DND-41 (cell line): ENCODE measurements at regions not wholly inside any gene's neighbourhood (a gene's known extent, or its start where the extent isn't known, plus 50 kb on each side); places are given as distances from the start of the nearest gene placed in this dataset.

Experiments
- ATAC-seq: fragments of 200-7000 bp; cut with Tn5 transposase; 3 replicates; pipeline ENCODE4 v1.9.1; 2021; ENCODE audit warnings: low read depth; ENCODE audit not compliant: insufficient read depth
- DNase-seq: peaks from one replicate; pipeline ENCODE4 v3.0.0-alpha.2; 2020
- H2AFZ ChIP-seq: 2 replicates; pipeline ENCODE4 v1.6.0; 2012; ENCODE audit warnings: low read depth, low read length
- H3K27ac ChIP-seq: 2 replicates; pipeline ENCODE4 v1.5.1; 2012; ENCODE audit warnings: low read length, inconsistent platforms
- H3K27me3 ChIP-seq: fragments of 200-600 bp; sonication (generic); 2 replicates; pipeline ENCODE4 v1.6.0; 2012; ENCODE audit warnings: low read length, mild to moderate bottlenecking, inconsistent platforms; ENCODE audit not compliant: insufficient read depth, poor library complexity
- H3K36me3 ChIP-seq: 2 replicates; pipeline ENCODE4 v1.5.1; 2012; ENCODE audit warnings: low read length, inconsistent platforms; ENCODE audit not compliant: insufficient read depth
- H3K4me1 ChIP-seq: 2 replicates; pipeline ENCODE4 v1.5.1; 2012; ENCODE audit warnings: mild to moderate bottlenecking, low read length; ENCODE audit not compliant: insufficient read depth
- H3K4me2 ChIP-seq: 2 replicates; pipeline ENCODE4 v1.6.0; 2012; ENCODE audit warnings: mild to moderate bottlenecking, moderate library complexity, low read length, inconsistent platforms; ENCODE audit not compliant: insufficient read depth
- H3K4me3 ChIP-seq, 2 experiments: fragments of 200-600 bp in 1 of 2; shearing (Covaris generic) in 1 of 2; 2 replicates each; pipeline ENCODE4 v1.5.1; 2012 to 2016; ENCODE audit warnings: inconsistent platforms in 2 of 2, low read length in 2 of 2, mild to moderate bottlenecking in 2 of 2, low read depth in 1 of 2, moderate library complexity in 1 of 2
- H3K79me2 ChIP-seq: 2 replicates; pipeline ENCODE4 v1.6.0; 2012; ENCODE audit warnings: low read length, inconsistent platforms; ENCODE audit not compliant: insufficient read depth
- H3K9ac ChIP-seq: 2 replicates; pipeline ENCODE4 v1.6.0; 2012; ENCODE audit warnings: low read depth, mild to moderate bottlenecking, inconsistent platforms, low read length, moderate library complexity
- H3K9me3 ChIP-seq: 2 replicates; pipeline ENCODE4 v1.5.1; 2012; ENCODE audit warnings: low read length, moderate library complexity, mild to moderate bottlenecking, inconsistent platforms; ENCODE audit not compliant: insufficient read depth, severe bottlenecking
- H4K20me1 ChIP-seq: 2 replicates; pipeline ENCODE4 v1.6.0; 2012; ENCODE audit warnings: low read length; ENCODE audit not compliant: insufficient read depth
- EZH2 ChIP-seq: IDR thresholded peaks from 3 replicates; pipeline ENCODE4 v1.6.1; 2012; ENCODE audit warnings: borderline replicate concordance, low read depth, mild to moderate bottlenecking, moderate library complexity, low read length, inconsistent platforms; ENCODE audit not compliant: severe bottlenecking
- TF ChIP-seq, protein P1 (sequence below): IDR thresholded peaks from 2 replicates; pipeline ENCODE4 v1.5.1; 2012; ENCODE audit warnings: borderline replicate concordance, low read length, moderate library complexity, mild to moderate bottlenecking; ENCODE audit not compliant: poor library complexity, severe bottlenecking; ENCODE audit errors: extremely low read depth

DNA sequence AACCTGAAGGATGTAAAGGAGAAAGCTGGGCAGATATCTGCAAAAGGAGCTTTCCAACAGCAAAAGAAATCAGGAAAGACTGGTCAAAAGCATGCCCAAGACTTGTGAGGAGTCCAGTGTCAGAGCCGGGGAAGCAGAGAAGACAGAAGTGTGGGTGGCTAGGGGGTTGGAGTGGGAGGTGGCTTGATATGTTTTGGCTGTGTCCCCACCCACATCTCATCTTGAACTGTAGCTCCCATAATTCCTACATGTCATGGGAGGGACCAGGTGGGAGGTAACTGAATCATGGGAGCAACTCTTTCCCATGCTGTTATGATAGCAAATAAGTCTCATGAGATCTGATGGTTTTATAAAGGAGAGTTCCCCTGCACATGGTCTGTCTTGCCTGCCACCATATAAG, 84.9 kb downstream of the INHBA start:
- no peak for ATAC-seq
- no peak overlapping the region for H3K4me2 ChIP-seq
- no peak overlapping the region for H3K27ac ChIP-seq

GRCh38 chr7:41612798-41613197, 90.1 kb downstream of the INHBA start:
- ATAC-seq: no peak
- no peaks in the 10 kb centered on the region for H3K27me3 ChIP-seq

More for the DNA sequence above, 84.9 kb downstream of the INHBA start:
- TF ChIP-seq, protein P1, sequence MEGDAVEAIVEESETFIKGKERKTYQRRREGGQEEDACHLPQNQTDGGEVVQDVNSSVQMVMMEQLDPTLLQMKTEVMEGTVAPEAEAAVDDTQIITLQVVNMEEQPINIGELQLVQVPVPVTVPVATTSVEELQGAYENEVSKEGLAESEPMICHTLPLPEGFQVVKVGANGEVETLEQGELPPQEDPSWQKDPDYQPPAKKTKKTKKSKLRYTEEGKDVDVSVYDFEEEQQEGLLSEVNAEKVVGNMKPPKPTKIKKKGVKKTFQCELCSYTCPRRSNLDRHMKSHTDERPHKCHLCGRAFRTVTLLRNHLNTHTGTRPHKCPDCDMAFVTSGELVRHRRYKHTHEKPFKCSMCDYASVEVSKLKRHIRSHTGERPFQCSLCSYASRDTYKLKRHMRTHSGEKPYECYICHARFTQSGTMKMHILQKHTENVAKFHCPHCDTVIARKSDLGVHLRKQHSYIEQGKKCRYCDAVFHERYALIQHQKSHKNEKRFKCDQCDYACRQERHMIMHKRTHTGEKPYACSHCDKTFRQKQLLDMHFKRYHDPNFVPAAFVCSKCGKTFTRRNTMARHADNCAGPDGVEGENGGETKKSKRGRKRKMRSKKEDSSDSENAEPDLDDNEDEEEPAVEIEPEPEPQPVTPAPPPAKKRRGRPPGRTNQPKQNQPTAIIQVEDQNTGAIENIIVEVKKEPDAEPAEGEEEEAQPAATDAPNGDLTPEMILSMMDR: no peak
- TF ChIP-seq EZH2: no peak
- H3K79me2 ChIP-seq: no peaks in the 10 kb centered on the region
- DNase-seq: no peak
- H3K36me3 ChIP-seq: no peaks in the 10 kb centered on the region
- no peaks in the 10 kb centered on the region for H3K4me1 ChIP-seq
- no peak overlapping the region for H3K9ac ChIP-seq
- H2AFZ ChIP-seq: no peak overlapping the region
- H3K4me3 ChIP-seq: no peak overlapping the region
- H3K27me3 ChIP-seq: no peaks in the 10 kb centered on the region
- H3K9me3 ChIP-seq: no peaks in the 10 kb centered on the region
- no peaks in the 10 kb centered on the region for H4K20me1 ChIP-seq

GRCh38 chr7:41612386-41612785, 90.5 kb downstream of the INHBA start:
- Histone ChIP-seq H3K27ac (no peak overlapping the region), H3K36me3 (no peaks in the 10 kb centered on the region), H3K79me2 (no peaks in the 10 kb centered on the region), H3K4me3 (no peak overlapping the region), H2AFZ (no peak overlapping the region), H3K9me3 (no peaks in the 10 kb centered on the region), H3K4me1 (no peaks in the 10 kb centered on the region), H4K20me1 (no peaks in the 10 kb centered on the region), H3K9ac (no peak overlapping the region), H3K27me3 (no peaks in the 10 kb centered on the region), H3K4me2 (no peak overlapping the region)
- ATAC-seq (no peak), DNase-seq (no peak)
- TF ChIP-seq, protein P1: no peak
- TF ChIP-seq EZH2: no peak

More at GRCh38 chr7:41612798-41613197, 90.1 kb downstream of the INHBA start:
- Histone ChIP-seq H3K4me2 (no peak overlapping the region), H3K4me3 (no peak overlapping the region), H3K36me3 (no peaks in the 10 kb centered on the region), H3K4me1 (no peaks in the 10 kb centered on the region), H3K9me3 (no peaks in the 10 kb centered on the region), H3K9ac (no peak overlapping the region), H3K27ac (no peak overlapping the region), H3K79me2 (no peaks in the 10 kb centered on the region), H4K20me1 (no peaks in the 10 kb centered on the region), H2AFZ (no peak overlapping the region)
- no peak for TF ChIP-seq EZH2
- TF ChIP-seq, protein P1: no peak
- no peak for DNase-seq

GRCh38 chr7:41608447-41608846, 94.4 kb downstream of the INHBA start:
- Histone ChIP-seq H2AFZ (no peak overlapping the region), H4K20me1 (no peaks in the 10 kb centered on the region), H3K79me2 (no peaks in the 10 kb centered on the region), H3K36me3 (no peaks in the 10 kb centered on the region), H3K4me3 (no peak overlapping the region), H3K4me2 (no peak overlapping the region), H3K27me3 (no peaks in the 10 kb centered on the region), H3K27ac (no peak overlapping the region), H3K9ac (no peak overlapping the region), H3K4me1 (no peaks in the 10 kb centered on the region), H3K9me3 (no peaks in the 10 kb centered on the region)
- TF ChIP-seq EZH2: no peak
- TF ChIP-seq, protein P1: no peak
- no peak for ATAC-seq
- DNase-seq: no peak
